ENCODE measurements at regions not wholly inside any gene's neighbourhood (a gene's known extent, or its start where the extent isn't known, plus 50 kb on each side); places are given as distances from the start of the nearest gene placed in this dataset.

GRCh38 chr6:28726569-28727309 is 197.0 kb downstream of the TRIM27 start:
- no peak for ATAC-seq
- no peak overlapping the region for H3K4me3 ChIP-seq
- H3K27me3 ChIP-seq (ENCODE audit: low read depth) = peaks cover 41% of the 10 kb centered on the region
- no peaks in the 10 kb centered on the region for H3K36me3 ChIP-seq
- intact Hi-C loops (cut with DNase I) = no loop called here
- no peak for DNase-seq
- H3K9me3 ChIP-seq = no peaks in the 10 kb centered on the region
- H3K4me1 ChIP-seq = peaks cover 3% of the 10 kb centered on the region
- TF ChIP-seq CTCF (IDR thresholded peaks at IDR 0.05) = no peak
- H3K27ac ChIP-seq = no peak overlapping the region

- intact Hi-C loops (cut with DNase I) = no loop called here
- TF ChIP-seq CTCF (IDR thresholded peaks at IDR 0.05) = no peak
- no peak for ATAC-seq
- no peaks in the 10 kb centered on the region for H3K36me3 ChIP-seq
- no peak overlapping the region for H3K4me3 ChIP-seq
- H3K9me3 ChIP-seq = no peaks in the 10 kb centered on the region
- no peak for DNase-seq
- H3K27me3 ChIP-seq (ENCODE audit: low read depth) = peaks cover 33% of the 10 kb centered on the region
- H3K4me1 ChIP-seq = peaks cover 3% of the 10 kb centered on the region
- no peak overlapping the region for H3K27ac ChIP-seq
These were observed 196.1 kb downstream of the TRIM27 start for GRCh38 chr6:28727559-28728211.

- H3K4me1 ChIP-seq = peaks cover 3% of the 10 kb centered on the region
- H3K27me3 ChIP-seq (ENCODE audit: low read depth) = peaks cover 42% of the 10 kb centered on the region
- peak overlapping the region; percentile 58 for H3K4me3 ChIP-seq
- no peak for TF ChIP-seq CTCF (IDR thresholded peaks at IDR 0.05)
- ATAC-seq = no peak
- H3K9me3 ChIP-seq = no peaks in the 10 kb centered on the region
- no peak for DNase-seq
- no peak overlapping the region for H3K27ac ChIP-seq
- H3K36me3 ChIP-seq = no peaks in the 10 kb centered on the region
- intact Hi-C loops (cut with DNase I) = no loop called here
These were observed 194.0 kb downstream of the TRIM27 start for GRCh38 chr6:28729501-28730402.

GRCh38 chr6:28732052-28732451 is 191.7 kb downstream of the TRIM27 start:
- H3K9me3 ChIP-seq = no peaks in the 10 kb centered on the region
- TF ChIP-seq CTCF (IDR thresholded peaks at IDR 0.05) = no peak
- no peaks in the 10 kb centered on the region for H3K36me3 ChIP-seq
- intact Hi-C loops (cut with DNase I) = no loop called here
- H3K4me1 ChIP-seq = peaks cover 3% of the 10 kb centered on the region
- DNase-seq (no peak), ATAC-seq (no peak)
- no peak overlapping the region for H3K4me3 ChIP-seq
- H3K27ac ChIP-seq = no peak overlapping the region
- peaks cover 58% of the 10 kb centered on the region for H3K27me3 ChIP-seq (ENCODE audit: low read depth)

- no peak overlapping the region for H3K4me3 ChIP-seq
- no peaks in the 10 kb centered on the region for H3K36me3 ChIP-seq
- no peaks in the 10 kb centered on the region for H3K4me1 ChIP-seq
- no peak overlapping the region for H3K27ac ChIP-seq
- TF ChIP-seq CTCF (IDR thresholded peaks at IDR 0.05) = no peak
- no peak for ATAC-seq
- intact Hi-C loops (cut with DNase I) = no loop called here
- no peaks in the 10 kb centered on the region for H3K9me3 ChIP-seq
- DNase-seq = no peak
- peaks cover 82% of the 10 kb centered on the region for H3K27me3 ChIP-seq (ENCODE audit: low read depth)
These were observed 189.3 kb downstream of the TRIM27 start for GRCh38 chr6:28734443-28734959.

Data from lower lobe of right lung (tissue), 2 donors.